ENCODE measurements at regions not wholly inside any gene's neighbourhood (a gene's known extent, or its start where the extent isn't known, plus 50 kb on each side); places are given as distances from the start of the nearest gene placed in this dataset.

DNA sequence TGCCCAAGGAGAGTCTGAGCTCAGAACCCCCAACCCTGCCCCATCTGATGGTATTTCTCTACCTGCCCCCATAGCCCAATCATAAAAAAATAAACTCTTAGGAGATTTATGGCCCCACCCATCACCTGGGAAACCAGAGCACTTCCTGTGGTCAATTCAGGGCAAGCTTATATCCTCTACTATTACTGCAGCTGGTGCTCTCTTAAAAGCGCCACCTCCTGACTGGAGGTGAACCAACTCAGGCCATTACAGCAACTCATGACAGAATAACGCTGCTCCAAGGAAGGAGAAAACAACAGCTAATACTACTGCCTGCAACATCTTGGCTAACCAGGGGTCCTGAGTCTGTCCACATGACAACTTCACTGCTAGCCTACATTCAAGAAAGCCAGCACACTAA, 195.7 kb downstream of the MTCL1 start:
- no peak for TF ChIP-seq NFRKB (IDR thresholded peaks at IDR 0.05)
- no peak for TF ChIP-seq TARDBP (IDR thresholded peaks at IDR 0.05)
- TF ChIP-seq BHLHE40 (IDR thresholded peaks at IDR 0.05; ENCODE audit: borderline replicate concordance), result no peak
- TF ChIP-seq LEF1 (IDR thresholded peaks at IDR 0.05; ENCODE audit: borderline replicate concordance), result no peak
- TF ChIP-seq FOXA1 (IDR thresholded peaks at IDR 0.05), result no peak
- TF ChIP-seq L3MBTL2 (conservative IDR thresholded peaks at IDR 0.05), result no peak
- no peak for TF ChIP-seq FOXM1 (IDR thresholded peaks at IDR 0.05; ENCODE audit: borderline replicate concordance)
- no peak for TF ChIP-seq HDGF (IDR thresholded peaks at IDR 0.05; ENCODE audit: borderline replicate concordance)
- no peak for TF ChIP-seq ZNF384 (IDR thresholded peaks at IDR 0.05)
- no peak for TF ChIP-seq CTBP1 (IDR thresholded peaks at IDR 0.05; ENCODE audit: borderline replicate concordance)
- TF ChIP-seq ELF4 (IDR thresholded peaks at IDR 0.05), result no peak
- DNase-seq (ENCODE audit: extremely low spot score), result no peak
- CTCF ChIA-PET, result no interaction called here
- POLR2A ChIA-PET, result no interaction called here

DNA sequence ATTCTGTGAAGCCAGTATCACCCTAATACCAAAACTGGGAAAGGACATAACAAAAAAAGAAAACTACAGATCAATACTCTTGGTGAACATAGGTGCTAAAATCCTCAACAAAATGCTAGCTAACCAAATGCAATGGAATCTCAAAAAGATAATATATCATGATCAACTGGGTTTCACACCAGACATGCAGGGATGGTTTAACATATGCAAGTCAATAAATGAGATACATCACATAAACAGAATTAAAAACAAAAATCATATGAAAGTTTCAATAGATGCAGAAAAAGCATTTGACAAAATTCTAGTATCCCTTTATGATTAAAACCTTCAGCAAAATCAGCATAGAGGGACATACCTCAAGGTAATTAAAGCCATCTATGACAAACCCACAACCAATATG, 198.2 kb upstream of the NDUFV2 start:
- POLR2A ChIA-PET, result no interaction called here
- CTCF ChIA-PET, result no interaction called here

GRCh38 chr18:8908792-8909510, 193.5 kb upstream of the NDUFV2 start:
- POLR2A ChIA-PET, result no interaction called here
- CTCF ChIA-PET, result no interaction called here
- TF ChIP-seq FOXA1 (IDR thresholded peaks at IDR 0.05) (no peak), CTBP1 (IDR thresholded peaks at IDR 0.05; ENCODE audit: borderline replicate concordance) (no peak), BHLHE40 (IDR thresholded peaks at IDR 0.05; ENCODE audit: borderline replicate concordance) (no peak), L3MBTL2 (conservative IDR thresholded peaks at IDR 0.05) (no peak), ELF4 (IDR thresholded peaks at IDR 0.05) (no peak), HDGF (IDR thresholded peaks at IDR 0.05; ENCODE audit: borderline replicate concordance) (no peak), NFRKB (IDR thresholded peaks at IDR 0.05) (no peak), LEF1 (IDR thresholded peaks at IDR 0.05; ENCODE audit: borderline replicate concordance) (no peak)
- DNase-seq (ENCODE audit: extremely low spot score), result no peak

More for the DNA sequence above, 198.2 kb upstream of the NDUFV2 start:
- no peak for DNase-seq (ENCODE audit: extremely low spot score)
- TF ChIP-seq FOXA1 (IDR thresholded peaks at IDR 0.05), result no peak
- TF ChIP-seq LEF1 (IDR thresholded peaks at IDR 0.05; ENCODE audit: borderline replicate concordance), result no peak
- TF ChIP-seq FOXM1 (IDR thresholded peaks at IDR 0.05; ENCODE audit: borderline replicate concordance), result no peak
- no peak for TF ChIP-seq L3MBTL2 (conservative IDR thresholded peaks at IDR 0.05)
- no peak for TF ChIP-seq HDGF (IDR thresholded peaks at IDR 0.05; ENCODE audit: borderline replicate concordance)
- TF ChIP-seq ELF4 (IDR thresholded peaks at IDR 0.05), result no peak
- TF ChIP-seq FOXK2 (IDR thresholded peaks at IDR 0.05), result no peak
- TF ChIP-seq BHLHE40 (IDR thresholded peaks at IDR 0.05; ENCODE audit: borderline replicate concordance), result no peak
- no peak for TF ChIP-seq SUZ12 (IDR thresholded peaks at IDR 0.05)
- TF ChIP-seq CTBP1 (IDR thresholded peaks at IDR 0.05; ENCODE audit: borderline replicate concordance), result no peak
- TF ChIP-seq TARDBP (IDR thresholded peaks at IDR 0.05), result no peak
- TF ChIP-seq PKNOX1 (IDR thresholded peaks at IDR 0.05), result no peak
- TF ChIP-seq SP1 (IDR thresholded peaks at IDR 0.05), result no peak
- TF ChIP-seq NFRKB (IDR thresholded peaks at IDR 0.05), result no peak

DNA sequence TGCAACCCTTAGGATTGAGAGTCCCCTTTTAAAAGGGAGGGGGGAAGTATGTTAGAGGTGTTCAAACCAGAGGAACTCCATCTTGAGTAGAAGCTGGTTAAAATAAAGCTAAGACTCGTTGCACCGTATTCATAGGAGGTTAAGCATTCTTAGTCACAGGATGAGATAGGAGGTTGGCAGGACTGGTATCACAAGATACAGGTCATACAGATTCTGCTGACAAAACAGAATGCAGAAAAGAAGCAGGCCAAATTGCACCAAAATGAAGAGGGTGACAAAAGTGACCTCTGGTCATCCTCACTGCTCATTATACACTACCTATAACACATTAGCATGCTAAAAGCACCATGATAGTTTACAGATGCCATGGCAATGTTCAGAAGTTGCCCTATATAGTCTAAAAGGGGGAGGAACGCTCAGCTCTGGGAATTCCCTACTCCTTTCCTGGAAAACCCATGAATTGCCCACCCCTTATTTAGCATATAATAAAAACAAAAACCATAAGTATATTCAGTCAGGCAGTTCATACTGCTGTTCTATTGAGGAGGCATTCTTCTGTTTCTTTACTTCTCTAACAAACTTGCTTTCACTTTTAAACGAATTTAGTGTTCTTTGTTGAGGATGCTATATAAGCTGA, 192.2 kb upstream of the NDUFV2 start:
- DNase-seq (ENCODE audit: extremely low spot score), result no peak
- POLR2A ChIA-PET, result no interaction called here
- CTCF ChIA-PET, result interaction anchor here (0.5 kb wide), 1 partner anchor 860 kb away, joined by 3 read pairs; no protein-coding TSS in a partner anchor
- TF ChIP-seq SP1 (IDR thresholded peaks at IDR 0.05) (no peak), HDGF (IDR thresholded peaks at IDR 0.05; ENCODE audit: borderline replicate concordance) (no peak), SUZ12 (IDR thresholded peaks at IDR 0.05) (no peak), PKNOX1 (IDR thresholded peaks at IDR 0.05) (no peak), FOXK2 (IDR thresholded peaks at IDR 0.05) (no peak), FOXM1 (IDR thresholded peaks at IDR 0.05; ENCODE audit: borderline replicate concordance) (no peak), ARNT (IDR thresholded peaks at IDR 0.05) (no peak), LEF1 (IDR thresholded peaks at IDR 0.05; ENCODE audit: borderline replicate concordance) (no peak), ELF4 (IDR thresholded peaks at IDR 0.05) (no peak), L3MBTL2 (conservative IDR thresholded peaks at IDR 0.05) (no peak), BHLHE40 (IDR thresholded peaks at IDR 0.05; ENCODE audit: borderline replicate concordance) (no peak), FOXA1 (IDR thresholded peaks at IDR 0.05) (no peak), CTBP1 (IDR thresholded peaks at IDR 0.05; ENCODE audit: borderline replicate concordance) (no peak), ZNF384 (IDR thresholded peaks at IDR 0.05) (no peak), NFRKB (IDR thresholded peaks at IDR 0.05) (no peak), TARDBP (IDR thresholded peaks at IDR 0.05) (no peak)

GRCh38 chr18:8910843-8911242, 191.7 kb upstream of the NDUFV2 start:
- ChIA-PET POLR2A (no interaction called here), CTCF (no interaction called here)
- DNase-seq (ENCODE audit: extremely low spot score), result no peak
- TF ChIP-seq LEF1 (IDR thresholded peaks at IDR 0.05; ENCODE audit: borderline replicate concordance), result no peak

GRCh38 chr18:8911408-8912340, 190.8 kb upstream of the NDUFV2 start:
- TF ChIP-seq SUZ12 (IDR thresholded peaks at IDR 0.05) (no peak), CTBP1 (IDR thresholded peaks at IDR 0.05; ENCODE audit: borderline replicate concordance) (no peak), PKNOX1 (IDR thresholded peaks at IDR 0.05) (no peak), NFRKB (IDR thresholded peaks at IDR 0.05) (no peak), FOXK2 (IDR thresholded peaks at IDR 0.05) (no peak), TARDBP (IDR thresholded peaks at IDR 0.05) (no peak), LEF1 (IDR thresholded peaks at IDR 0.05; ENCODE audit: borderline replicate concordance) (no peak), L3MBTL2 (conservative IDR thresholded peaks at IDR 0.05) (no peak), FOXA1 (IDR thresholded peaks at IDR 0.05) (no peak)
- CTCF ChIA-PET, result no interaction called here

More at GRCh38 chr18:8911408-8912340, 190.8 kb upstream of the NDUFV2 start:
- POLR2A ChIA-PET, result no interaction called here
- no peak for DNase-seq (ENCODE audit: extremely low spot score)
